ENCODE measurements at regions not wholly inside any gene's neighbourhood (a gene's known extent, or its start where the extent isn't known, plus 50 kb on each side); places are given as distances from the start of the nearest gene placed in this dataset.
"Not testable (repeated sequence)": the region's sequence is repeated elsewhere in the genome, so short reads cannot be mapped to it uniquely, and the experiment has no call there.

DNA sequence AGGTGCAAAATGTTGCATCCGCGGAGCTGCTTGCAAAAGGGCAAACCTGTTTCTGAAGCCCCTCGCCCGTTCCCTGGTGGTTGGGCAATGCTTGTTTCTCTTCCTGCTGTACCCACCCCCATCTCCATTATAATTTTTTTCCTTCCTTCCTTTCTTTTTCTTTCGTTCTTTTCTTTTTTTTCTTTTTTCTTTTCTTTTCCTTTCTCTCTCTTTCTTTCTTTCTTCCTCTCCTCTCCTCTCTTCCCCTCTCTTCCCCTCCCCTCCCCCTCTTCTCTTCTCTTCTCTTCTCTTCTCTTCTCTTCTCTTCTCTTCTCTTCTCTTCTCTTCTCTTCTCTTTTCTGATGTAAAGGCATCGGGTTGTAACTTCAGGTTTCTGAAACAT, 278.2 kb downstream of the GATA3 start:
- DNase-seq (ENCODE audit: low spot score): no peak
- ATAC-seq: no peak

- ATAC-seq: no peak
- no peak for DNase-seq (ENCODE audit: low spot score)
Measured at GRCh38 chr10:8334631-8335030, 280.1 kb downstream of the GATA3 start.

GRCh38 chr10:8336629-8337331, 282.3 kb downstream of the GATA3 start:
- no peak for DNase-seq (ENCODE audit: low spot score)
- no peak for ATAC-seq

GRCh38 chr10:8337332-8337651, 282.8 kb downstream of the GATA3 start:
- DNase-seq (ENCODE audit: low spot score): no peak
- ATAC-seq: no peak

DNA sequence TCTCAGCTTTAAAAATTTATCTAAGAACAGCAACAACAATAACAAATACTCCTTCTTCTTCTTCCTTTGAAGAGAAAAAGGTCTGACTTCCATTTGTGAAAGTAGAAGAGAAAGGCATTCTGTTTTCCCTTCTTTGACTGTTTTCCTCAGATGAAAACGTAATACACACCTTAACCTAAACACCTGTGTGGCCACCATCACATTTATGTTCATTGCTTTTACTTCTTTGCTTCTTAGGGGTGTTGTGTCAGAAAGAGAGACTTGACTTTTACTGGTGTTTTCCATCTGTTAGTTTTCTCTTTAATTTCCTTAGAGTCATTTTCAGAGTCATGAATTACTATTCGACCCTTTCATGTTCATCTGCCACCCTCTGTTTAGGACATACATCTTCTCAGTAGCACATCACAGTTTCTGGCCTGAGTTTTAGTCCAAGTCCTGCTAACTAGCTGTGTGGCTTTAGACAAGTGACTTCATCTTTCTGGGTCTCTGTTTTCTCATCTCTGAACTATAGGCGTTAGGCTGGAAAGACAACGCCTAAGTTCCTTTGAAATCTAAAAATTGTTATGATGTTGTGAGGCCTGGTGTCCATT, 283.8 kb downstream of the GATA3 start:
- DNase-seq (ENCODE audit: low spot score): no peak
- no peak for ATAC-seq

GRCh38 chr10:8344756-8345155, 290.3 kb downstream of the GATA3 start:
- ATAC-seq (no peak), DNase-seq (ENCODE audit: low spot score) (no peak)

DNA sequence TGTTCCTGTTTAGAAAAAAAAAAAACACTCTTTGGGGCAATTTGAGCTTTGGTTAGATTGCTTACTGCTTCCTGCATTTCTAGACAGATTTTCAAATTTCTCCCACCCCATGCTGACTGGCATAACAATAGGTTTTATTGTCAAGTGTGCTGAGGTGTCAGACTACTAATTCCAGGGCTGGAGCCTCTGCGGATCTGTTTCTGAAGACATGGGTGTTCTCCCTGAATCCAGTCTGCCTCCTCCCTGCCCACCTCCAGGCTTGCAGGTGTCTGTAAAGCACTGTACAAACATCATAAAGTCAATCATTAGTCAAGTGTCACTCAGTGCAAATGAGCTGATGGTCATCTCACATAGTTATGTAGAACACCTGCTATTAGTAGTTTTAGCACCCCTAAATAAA, 292.4 kb downstream of the GATA3 start:
- ATAC-seq (no peak), DNase-seq (ENCODE audit: low spot score) (no peak)

DNA sequence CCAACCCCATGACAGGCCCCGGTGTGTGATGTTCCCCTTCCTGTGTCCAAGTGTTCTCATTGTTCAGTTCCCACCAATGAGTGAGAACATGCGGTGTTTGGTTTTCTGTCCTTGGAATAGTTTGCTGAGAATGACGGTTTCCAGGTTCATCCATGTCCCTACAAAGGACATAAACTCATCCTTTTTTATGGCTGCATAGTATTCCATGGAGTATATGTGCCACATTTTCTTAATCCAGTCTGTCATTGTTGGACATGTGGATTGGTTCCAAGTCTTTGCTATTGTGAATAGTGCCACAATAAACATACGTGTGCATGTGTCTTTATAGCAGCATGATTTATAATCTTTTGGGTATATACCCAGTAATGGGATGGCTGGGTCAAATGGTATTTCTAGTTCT, 293.1 kb downstream of the GATA3 start:
- not testable (repeated sequence) for DNase-seq (ENCODE audit: low spot score)

DNA sequence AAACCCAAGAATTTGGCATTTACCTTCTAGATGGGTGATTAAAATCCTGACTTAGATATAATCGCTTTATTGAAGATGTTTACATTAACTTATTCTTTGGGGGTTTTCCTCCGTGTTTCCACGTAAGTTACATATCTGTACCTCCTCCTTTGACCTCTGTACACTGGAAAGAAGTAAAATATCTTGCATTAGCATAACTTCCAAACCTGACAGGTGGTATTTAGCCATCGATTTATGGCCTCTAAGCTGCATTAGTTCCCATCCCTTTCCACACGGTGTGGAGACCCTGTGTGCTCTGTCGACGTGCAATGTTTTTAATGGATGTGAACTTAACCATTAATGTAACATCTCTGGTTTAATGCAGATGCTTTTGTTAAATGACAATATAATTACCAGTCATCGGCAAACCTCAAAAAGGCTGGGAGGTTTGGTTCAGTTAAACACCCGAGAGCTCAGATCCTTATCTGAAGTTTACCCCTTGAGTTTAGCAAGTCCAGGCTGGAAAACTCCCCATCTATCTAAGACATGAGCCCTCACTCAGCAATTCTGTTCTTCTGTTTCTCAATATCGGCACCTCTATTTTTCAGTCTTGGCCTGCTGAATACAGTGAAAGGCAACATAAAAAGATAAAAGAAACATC, 295.2 kb downstream of the GATA3 start:
- DNase-seq (ENCODE audit: low spot score) (no peak), ATAC-seq (no peak)

More for the DNA sequence above, 293.1 kb downstream of the GATA3 start:
- not testable (repeated sequence) for ATAC-seq

GRCh38 chr10:8350250-8350967, 295.9 kb downstream of the GATA3 start:
- DNase-seq (ENCODE audit: low spot score) (no peak), ATAC-seq (no peak)

DNA sequence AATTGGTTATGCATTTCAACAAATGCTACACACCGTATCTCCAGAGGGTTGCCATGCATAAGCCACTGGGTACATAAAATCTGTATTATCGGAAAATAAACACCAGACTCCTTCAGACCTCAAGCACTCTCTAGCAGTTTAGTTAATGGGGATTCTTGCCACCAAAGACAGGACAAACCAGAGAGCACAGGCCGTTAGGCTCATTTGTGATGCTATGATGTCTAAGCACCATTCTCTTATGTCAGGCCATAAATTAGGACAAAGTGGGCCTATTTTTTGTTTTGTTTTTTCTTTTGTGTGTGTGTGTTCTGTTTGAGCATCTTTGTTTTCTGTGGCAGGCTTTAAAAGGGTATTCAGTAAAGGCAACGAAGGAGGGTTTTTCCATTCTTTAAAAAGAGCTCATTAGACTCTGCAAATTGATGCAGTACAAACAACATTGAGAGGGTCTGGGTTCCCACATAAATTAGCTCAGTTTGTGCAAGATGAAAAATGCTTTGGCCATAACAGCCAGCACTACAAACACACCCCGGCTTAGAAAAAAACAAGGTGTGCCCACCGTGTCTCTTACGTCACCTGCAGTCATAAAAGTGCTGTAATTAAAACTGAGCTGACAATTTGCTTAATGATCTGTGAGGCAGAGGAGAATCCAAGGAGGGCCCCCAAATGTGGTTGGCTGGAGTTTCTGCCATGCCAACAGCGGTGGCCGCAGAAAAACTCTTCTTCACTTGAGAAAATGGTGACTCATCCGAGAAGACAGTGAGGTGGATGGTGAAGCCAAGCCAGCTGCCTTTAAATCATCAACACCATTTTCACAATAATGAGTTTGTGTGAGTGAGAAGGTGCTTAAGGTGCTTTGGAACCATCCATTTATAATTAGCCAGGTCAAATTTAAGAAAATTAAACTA, 297.9 kb downstream of the GATA3 start:
- no peak for DNase-seq (ENCODE audit: low spot score)
- ATAC-seq: no peak

GRCh38 chr10:8356283-8356682, 301.8 kb downstream of the GATA3 start:
- ATAC-seq: no peak

GRCh38 chr10:8359467-8359866, 305.0 kb downstream of the GATA3 start:
- no peak for DNase-seq (ENCODE audit: low spot score)
- ATAC-seq: no peak

More at GRCh38 chr10:8356283-8356682, 301.8 kb downstream of the GATA3 start:
- no peak for DNase-seq (ENCODE audit: low spot score)

GRCh38 chr10:8360365-8360764, 305.9 kb downstream of the GATA3 start:
- DNase-seq (ENCODE audit: low spot score) (no peak), ATAC-seq (no peak)

DNA sequence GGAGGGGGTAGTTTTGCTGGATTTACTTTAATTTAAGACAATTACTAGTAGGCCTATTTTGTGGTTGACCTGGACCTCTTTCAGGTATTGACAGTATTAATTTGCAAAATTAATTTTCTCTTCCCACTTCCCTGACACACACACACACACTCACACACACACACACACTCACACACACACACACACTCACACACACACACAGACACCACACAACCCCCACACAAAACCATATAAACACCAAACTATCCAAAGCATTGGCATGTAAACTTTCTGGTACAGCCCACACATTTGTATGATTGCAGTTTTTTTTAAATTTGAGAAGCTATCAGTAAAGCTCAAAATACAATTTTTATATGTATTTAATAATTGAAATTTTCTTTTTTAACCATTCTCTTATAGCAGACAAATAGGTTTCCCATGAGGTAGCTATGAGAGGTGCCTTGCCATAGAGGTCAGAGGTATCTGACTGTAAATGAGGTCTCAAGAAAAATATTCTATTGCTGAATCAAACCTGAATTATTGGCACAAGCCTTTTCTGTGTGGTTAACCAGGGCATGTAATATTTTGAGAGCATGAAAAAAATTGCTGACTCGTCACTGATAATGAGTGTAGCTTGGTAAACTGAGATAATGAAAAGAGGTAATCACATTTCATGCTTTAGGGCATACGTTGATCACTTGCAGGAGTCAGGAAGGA, 306.5 kb downstream of the GATA3 start:
- DNase-seq (ENCODE audit: low spot score) (no peak), ATAC-seq (no peak)

GRCh38 chr10:8361510-8361844, 307.0 kb downstream of the GATA3 start:
- DNase-seq (ENCODE audit: low spot score) (no peak), ATAC-seq (no peak)

DNA sequence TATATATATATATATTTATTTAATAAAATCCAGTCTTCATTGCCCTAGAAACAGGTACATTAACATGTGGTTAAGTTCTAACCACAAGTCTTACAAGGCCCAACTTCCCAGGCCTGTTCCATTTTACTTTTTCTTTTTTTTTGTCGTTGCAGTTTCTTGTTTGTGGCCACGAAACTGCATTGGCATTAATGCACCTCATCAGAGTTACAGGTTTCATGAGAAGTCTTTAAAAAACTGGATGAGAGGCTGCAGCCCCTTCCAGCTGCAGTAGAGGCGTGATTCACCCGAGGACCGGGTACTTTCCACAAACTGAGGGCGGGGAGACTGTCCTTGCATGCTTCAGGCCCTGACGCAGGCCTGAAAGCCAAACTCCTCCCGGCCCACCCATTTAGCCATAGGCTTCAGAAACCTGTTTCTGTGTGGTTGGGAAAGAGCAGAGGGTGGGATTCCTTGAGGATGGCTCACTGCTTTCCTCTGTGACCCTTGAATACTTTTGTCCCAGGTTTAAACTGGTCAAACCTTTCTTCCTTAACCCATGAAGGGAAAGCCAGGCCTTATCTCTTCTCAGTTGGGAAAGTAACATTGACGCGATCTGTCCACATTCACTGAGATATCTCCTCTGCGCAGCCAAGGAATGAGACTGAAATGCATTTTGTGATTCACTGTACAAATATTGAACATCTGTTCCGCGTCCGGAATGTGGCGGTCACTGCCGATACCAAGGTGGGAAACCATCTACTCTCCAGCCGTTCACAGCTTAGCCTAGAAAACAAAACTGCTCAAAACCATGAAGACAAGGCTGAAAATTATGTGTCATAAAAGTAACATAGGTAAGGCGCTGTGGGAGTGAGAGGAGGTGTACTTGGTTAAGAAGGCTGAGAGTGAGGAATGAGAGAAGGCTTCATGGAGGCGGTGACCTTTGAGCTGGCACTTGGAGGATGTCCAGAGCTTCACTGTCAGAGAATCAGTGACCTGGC, 311.7 kb downstream of the GATA3 start:
- no peak for ATAC-seq
- DNase-seq (ENCODE audit: low spot score): no peak

DNA sequence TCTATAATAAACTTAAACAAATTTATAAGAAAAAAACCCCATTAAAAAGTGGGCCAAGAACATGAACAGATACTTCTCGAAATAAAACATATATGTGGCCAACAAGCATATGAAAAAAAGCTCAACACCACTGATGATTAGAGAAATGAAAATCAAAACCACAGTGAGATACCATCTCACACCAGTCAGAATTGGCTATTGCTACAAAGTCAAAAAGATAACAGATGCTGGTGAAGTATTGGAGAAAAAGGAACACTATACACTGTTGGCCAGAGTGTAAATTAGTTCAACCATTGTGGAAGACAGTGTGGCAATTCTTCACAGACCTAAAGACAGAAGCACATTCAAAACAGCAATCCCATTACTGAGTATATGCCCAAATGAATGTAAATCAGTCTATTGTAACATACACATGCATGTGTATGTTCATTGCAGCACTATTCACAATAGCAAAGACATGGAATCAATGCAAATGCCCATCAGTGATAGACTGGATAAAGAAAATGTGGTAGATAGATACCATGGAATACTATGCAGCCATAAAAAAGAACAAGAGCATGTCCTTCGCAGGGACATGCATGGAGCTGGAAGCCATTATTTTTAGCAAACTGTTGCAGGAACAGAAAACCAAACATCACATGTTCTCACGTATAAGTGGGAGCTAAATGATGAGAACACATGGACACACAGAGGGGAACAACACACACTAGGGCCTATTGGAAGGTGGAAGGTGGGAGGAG, 313.4 kb downstream of the GATA3 start:
- ATAC-seq; DNase-seq (ENCODE audit: low spot score): not testable (repeated sequence)

Data from left lobe of liver (tissue), 2 donors.